ENCODE measurements at regions not wholly inside any gene's neighbourhood (a gene's known extent, or its start where the extent isn't known, plus 50 kb on each side); places are given as distances from the start of the nearest gene placed in this dataset.

DNA sequence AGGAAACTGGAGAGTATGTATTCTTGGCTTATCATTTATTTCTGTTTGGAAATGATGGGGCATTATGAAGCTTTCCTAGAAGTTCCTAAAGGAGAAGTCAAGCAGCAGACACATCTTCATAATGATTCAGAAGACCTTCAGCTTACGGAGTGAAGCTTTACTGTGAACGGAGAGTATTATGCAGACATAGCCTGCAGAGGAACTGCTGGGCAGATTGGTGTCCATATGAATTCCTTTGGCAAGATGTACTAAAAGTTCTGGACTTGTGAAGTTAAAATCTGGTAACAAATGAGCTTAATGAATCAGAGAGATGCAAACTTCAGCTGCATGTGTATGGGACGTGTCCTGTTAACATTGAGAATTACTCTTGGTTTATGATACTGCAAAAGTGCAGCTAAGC, 60.1 kb downstream of the NABP1 start:
- H3K36me3 Mint-ChIP-seq (ENCODE audit: low read depth), result no peaks in the 10 kb centered on the region
- H3K27ac Mint-ChIP-seq, result no peak overlapping the region
- peaks cover 8% of the 10 kb centered on the region for H3K4me1 Mint-ChIP-seq (ENCODE audit: low read depth)
- no peak overlapping the region for H3K4me3 Mint-ChIP-seq
- H3K27me3 Mint-ChIP-seq, result no peaks in the 10 kb centered on the region
- no peaks in the 10 kb centered on the region for H3K9me3 Mint-ChIP-seq
- intact Hi-C loops (cut with micrococcal nuclease), result no loop called here

DNA sequence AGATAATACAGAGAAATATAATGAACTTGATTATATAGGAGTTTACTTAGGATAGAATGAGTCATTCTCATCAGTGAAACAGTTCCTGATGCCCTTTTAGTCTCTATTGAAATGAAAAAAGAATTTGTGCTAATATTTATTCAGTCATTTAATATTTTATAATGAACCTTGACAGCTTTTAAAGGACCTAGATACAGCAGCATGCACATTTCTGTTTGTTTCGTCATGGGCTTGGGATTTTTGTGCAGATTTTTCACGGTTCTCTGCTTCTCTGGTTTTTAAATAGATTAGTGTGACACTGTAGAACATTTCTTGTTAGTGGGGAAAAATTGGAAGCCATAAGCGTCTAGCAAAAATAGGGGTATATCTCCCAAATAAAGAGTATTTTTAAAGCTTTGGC, 60.7 kb downstream of the NABP1 start:
- Mint-ChIP-seq H3K36me3 (ENCODE audit: low read depth) (no peaks in the 10 kb centered on the region), H3K27ac (no peak overlapping the region), H3K4me1 (ENCODE audit: low read depth) (peaks cover 8% of the 10 kb centered on the region), H3K4me3 (no peak overlapping the region), H3K9me3 (no peaks in the 10 kb centered on the region), H3K27me3 (no peaks in the 10 kb centered on the region)
- intact Hi-C loops (cut with micrococcal nuclease), result no loop called here

GRCh38 chr2:191739194-191739593, 61.3 kb downstream of the NABP1 start:
- Mint-ChIP-seq H3K27me3 (no peaks in the 10 kb centered on the region), H3K4me1 (ENCODE audit: low read depth) (peaks cover 8% of the 10 kb centered on the region), H3K36me3 (ENCODE audit: low read depth) (no peaks in the 10 kb centered on the region), H3K9me3 (no peaks in the 10 kb centered on the region), H3K27ac (no peak overlapping the region), H3K4me3 (no peak overlapping the region)
- intact Hi-C loops (cut with micrococcal nuclease), result no loop called here

DNA sequence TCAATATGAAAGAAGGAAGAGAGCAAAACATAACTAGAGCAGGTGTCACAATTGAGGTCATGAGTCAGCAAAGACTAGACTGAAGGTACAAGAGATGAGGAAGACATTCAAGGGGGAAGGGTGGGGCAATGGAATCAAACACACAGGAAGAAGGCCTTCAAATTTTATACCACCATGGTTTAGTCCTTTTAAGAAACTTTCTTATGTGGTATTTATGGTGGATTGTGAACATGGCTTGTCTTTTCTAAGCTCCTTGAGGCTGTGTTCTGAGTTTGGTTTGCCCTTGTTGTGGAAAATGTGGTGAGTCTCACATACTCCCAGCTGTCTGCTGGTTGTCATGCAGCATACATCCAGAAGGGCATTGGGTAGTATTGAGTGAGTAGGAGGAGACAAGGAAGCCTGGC, 62.1 kb downstream of the NABP1 start:
- Mint-ChIP-seq H3K36me3 (ENCODE audit: low read depth) (no peaks in the 10 kb centered on the region), H3K9me3 (no peaks in the 10 kb centered on the region), H3K4me3 (no peak overlapping the region), H3K27me3 (no peaks in the 10 kb centered on the region), H3K27ac (no peak overlapping the region), H3K4me1 (ENCODE audit: low read depth) (peaks cover 8% of the 10 kb centered on the region)
- intact Hi-C loops (cut with micrococcal nuclease), result no loop called here

GRCh38 chr2:191740759-191741158, 62.8 kb downstream of the NABP1 start:
- no peak overlapping the region for H3K4me3 Mint-ChIP-seq
- no peaks in the 10 kb centered on the region for H3K36me3 Mint-ChIP-seq (ENCODE audit: low read depth)
- intact Hi-C loops (cut with micrococcal nuclease), result no loop called here

GRCh38 chr2:191746346-191747169, 68.6 kb downstream of the NABP1 start:
- Mint-ChIP-seq H3K9me3 (no peaks in the 10 kb centered on the region), H3K4me1 (ENCODE audit: low read depth) (no peaks in the 10 kb centered on the region), H3K4me3 (no peak overlapping the region), H3K27ac (no peak overlapping the region), H3K36me3 (ENCODE audit: low read depth) (no peaks in the 10 kb centered on the region), H3K27me3 (no peaks in the 10 kb centered on the region)
- intact Hi-C loops (cut with micrococcal nuclease), result no loop called here

More at GRCh38 chr2:191740759-191741158, 62.8 kb downstream of the NABP1 start:
- Mint-ChIP-seq H3K27ac (no peak overlapping the region), H3K27me3 (no peaks in the 10 kb centered on the region), H3K4me1 (ENCODE audit: low read depth) (peaks cover 8% of the 10 kb centered on the region), H3K9me3 (no peaks in the 10 kb centered on the region)

- Mint-ChIP-seq H3K27me3 (no peaks in the 10 kb centered on the region), H3K4me3 (no peak overlapping the region), H3K36me3 (ENCODE audit: low read depth) (no peaks in the 10 kb centered on the region), H3K27ac (no peak overlapping the region), H3K9me3 (no peaks in the 10 kb centered on the region), H3K4me1 (ENCODE audit: low read depth) (no peaks in the 10 kb centered on the region)
- intact Hi-C loops (cut with micrococcal nuclease), result no loop called here
Observed at GRCh38 chr2:191747170-191747530, 69.2 kb downstream of the NABP1 start.

GRCh38 chr2:191748059-191748461, 70.1 kb downstream of the NABP1 start:
- Mint-ChIP-seq H3K36me3 (ENCODE audit: low read depth) (no peaks in the 10 kb centered on the region), H3K27me3 (no peaks in the 10 kb centered on the region), H3K4me3 (no peak overlapping the region), H3K9me3 (no peaks in the 10 kb centered on the region), H3K27ac (no peak overlapping the region), H3K4me1 (ENCODE audit: low read depth) (no peaks in the 10 kb centered on the region)
- intact Hi-C loops (cut with micrococcal nuclease), result no loop called here

DNA sequence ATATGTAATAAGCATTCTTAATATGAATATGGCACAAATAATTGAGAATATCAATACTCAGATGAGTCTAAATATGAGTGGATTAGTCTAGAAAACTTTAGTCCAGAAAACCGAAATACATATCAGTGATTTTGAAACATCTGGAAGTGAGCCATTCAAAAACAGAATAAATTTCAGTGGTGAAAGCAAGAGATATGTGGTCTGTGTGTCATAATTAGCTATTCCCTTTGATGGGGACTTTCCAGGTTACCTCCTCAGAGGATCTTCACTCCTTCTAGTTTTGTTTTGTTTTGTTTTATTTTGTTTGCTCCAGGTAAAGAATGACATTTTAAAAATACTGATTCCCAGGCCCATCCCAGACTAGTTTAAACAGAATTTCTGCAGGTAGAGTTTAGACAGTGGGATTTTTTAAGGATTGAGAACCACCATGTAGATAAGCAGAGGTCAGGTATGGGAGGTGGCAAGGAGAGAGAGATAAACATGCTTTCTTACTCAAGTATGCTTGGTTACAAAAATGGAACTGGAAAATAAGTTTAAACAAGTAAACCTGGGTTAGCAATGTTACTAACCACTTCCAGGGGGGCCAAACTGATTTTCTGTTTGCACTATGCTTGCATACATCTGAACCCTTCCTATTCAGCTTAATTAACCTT, 70.7 kb downstream of the NABP1 start:
- Mint-ChIP-seq H3K27ac (no peak overlapping the region), H3K9me3 (no peaks in the 10 kb centered on the region), H3K4me3 (no peak overlapping the region), H3K36me3 (ENCODE audit: low read depth) (no peaks in the 10 kb centered on the region), H3K27me3 (no peaks in the 10 kb centered on the region), H3K4me1 (ENCODE audit: low read depth) (no peaks in the 10 kb centered on the region)
- intact Hi-C loops (cut with micrococcal nuclease), result no loop called here

DNA sequence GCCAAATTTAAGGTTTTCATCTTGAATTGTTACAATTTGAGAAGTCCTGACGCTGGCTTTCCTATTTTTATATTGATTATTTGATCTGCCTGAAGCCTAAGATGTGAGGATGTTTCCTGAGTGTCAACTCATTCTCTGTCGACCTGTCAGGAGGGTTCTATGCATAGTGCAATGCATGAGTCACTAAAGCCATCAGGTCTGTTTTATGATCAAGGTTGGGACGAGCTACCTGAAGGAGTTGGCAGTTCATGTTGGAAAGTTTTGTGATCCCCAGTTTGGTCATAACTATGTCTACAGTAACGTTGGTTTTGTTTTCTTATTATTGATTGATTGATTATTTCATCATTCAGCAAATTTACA, 71.2 kb downstream of the NABP1 start:
- H3K9me3 Mint-ChIP-seq, result no peaks in the 10 kb centered on the region
- H3K4me3 Mint-ChIP-seq, result no peak overlapping the region
- H3K4me1 Mint-ChIP-seq (ENCODE audit: low read depth), result no peaks in the 10 kb centered on the region
- H3K27me3 Mint-ChIP-seq, result no peaks in the 10 kb centered on the region
- no peak overlapping the region for H3K27ac Mint-ChIP-seq
- intact Hi-C loops (cut with micrococcal nuclease), result no loop called here
- no peaks in the 10 kb centered on the region for H3K36me3 Mint-ChIP-seq (ENCODE audit: low read depth)

GRCh38 chr2:191754103-191754502, 76.2 kb downstream of the NABP1 start:
- Mint-ChIP-seq H3K36me3 (ENCODE audit: low read depth) (no peaks in the 10 kb centered on the region), H3K4me1 (ENCODE audit: low read depth) (peaks cover 6% of the 10 kb centered on the region), H3K27me3 (no peaks in the 10 kb centered on the region), H3K9me3 (no peaks in the 10 kb centered on the region), H3K27ac (no peak overlapping the region), H3K4me3 (no peak overlapping the region)
- intact Hi-C loops (cut with micrococcal nuclease), result no loop called here

- no peaks in the 10 kb centered on the region for H3K27me3 Mint-ChIP-seq
Observed at GRCh38 chr2:191756761-191757160, 78.8 kb downstream of the NABP1 start.

DNA sequence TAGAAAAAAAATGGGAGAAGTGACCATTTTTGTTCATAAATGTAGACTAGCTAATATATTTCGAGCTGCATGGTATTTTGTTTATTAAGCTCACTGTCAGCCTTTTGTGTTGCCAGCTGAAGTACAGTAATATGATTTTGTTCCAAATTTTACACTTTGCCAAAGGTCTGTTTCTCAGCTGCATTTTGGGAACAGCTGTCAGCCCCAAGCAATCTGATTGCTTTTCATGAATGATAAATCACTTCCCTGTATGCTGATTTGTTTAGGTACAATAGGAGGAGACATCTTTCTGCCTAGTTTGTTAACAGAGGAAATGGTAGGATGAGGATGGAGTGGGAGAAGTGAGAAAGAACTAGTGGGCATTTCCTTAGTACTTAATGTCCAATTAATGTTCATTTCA, 79.3 kb downstream of the NABP1 start:
- no peaks in the 10 kb centered on the region for H3K36me3 Mint-ChIP-seq (ENCODE audit: low read depth)
- H3K27me3 Mint-ChIP-seq, result no peaks in the 10 kb centered on the region
- H3K4me3 Mint-ChIP-seq, result no peak overlapping the region
- intact Hi-C loops (cut with micrococcal nuclease), result no loop called here
- H3K4me1 Mint-ChIP-seq (ENCODE audit: low read depth), result peaks cover 6% of the 10 kb centered on the region
- no peaks in the 10 kb centered on the region for H3K9me3 Mint-ChIP-seq
- no peak overlapping the region for H3K27ac Mint-ChIP-seq

More at GRCh38 chr2:191756761-191757160, 78.8 kb downstream of the NABP1 start:
- Mint-ChIP-seq H3K36me3 (ENCODE audit: low read depth) (no peaks in the 10 kb centered on the region), H3K4me3 (no peak overlapping the region), H3K27ac (no peak overlapping the region), H3K9me3 (no peaks in the 10 kb centered on the region), H3K4me1 (ENCODE audit: low read depth) (peaks cover 6% of the 10 kb centered on the region)
- intact Hi-C loops (cut with micrococcal nuclease), result no loop called here

- intact Hi-C loops (cut with micrococcal nuclease), result no loop called here
- peaks cover 6% of the 10 kb centered on the region for H3K4me1 Mint-ChIP-seq (ENCODE audit: low read depth)
Observed at GRCh38 chr2:191758518-191759507, 80.9 kb downstream of the NABP1 start.

More at GRCh38 chr2:191758518-191759507, 80.9 kb downstream of the NABP1 start:
- H3K36me3 Mint-ChIP-seq (ENCODE audit: low read depth), result no peaks in the 10 kb centered on the region
- H3K4me3 Mint-ChIP-seq, result peak overlapping the region; percentile 36
- H3K9me3 Mint-ChIP-seq, result no peaks in the 10 kb centered on the region
- peak overlapping the region; percentile 31 for H3K27ac Mint-ChIP-seq
- H3K27me3 Mint-ChIP-seq, result no peaks in the 10 kb centered on the region
